OCI-LY1 (cell line): ENCODE measurements at regions not wholly inside any gene's neighbourhood (a gene's known extent, or its start where the extent isn't known, plus 50 kb on each side); places are given as distances from the start of the nearest gene placed in this dataset.

Source experiments
- H2AFZ ChIP-seq: fragments of 200-600 bp; sonication (generic), shearing (Covaris generic); 2 replicates; pipeline ENCODE4 v1.6.0; 2014; ENCODE audit warnings: antibody characterized with exemption, mild to moderate bottlenecking, low read length
- H3F3A ChIP-seq: fragments of 200-600 bp; sonication (generic), shearing (Covaris generic); 2 replicates; pipeline ENCODE4 v1.6.0; 2014; ENCODE audit warnings: mild to moderate bottlenecking, antibody characterized with exemption, low read length, moderate library complexity; ENCODE audit not compliant: insufficient read depth
- H3K27ac ChIP-seq: fragments of 200-600 bp; sonication (generic); 2 replicates; pipeline ENCODE4 v1.5.1; 2014; ENCODE audit warnings: low read length, mixed run types, mild to moderate bottlenecking, low read depth; ENCODE audit not compliant: poor library complexity, severe bottlenecking
- H3K27me3 ChIP-seq: fragments of 200-600 bp; sonication (generic); 2 replicates; pipeline ENCODE4 v1.6.0; 2014; ENCODE audit warnings: antibody characterized with exemption, mild to moderate bottlenecking, low read length, moderate library complexity; ENCODE audit not compliant: insufficient read depth
- H3K36me3 ChIP-seq: fragments of 200-600 bp; sonication (generic); 2 replicates; pipeline ENCODE4 v1.6.1; 2014; ENCODE audit warnings: mild to moderate bottlenecking, antibody characterized with exemption, low read length, moderate library complexity, mixed read lengths; ENCODE audit not compliant: insufficient read depth
- H3K4me1 ChIP-seq: fragments of 200-600 bp; sonication (generic); 2 replicates; pipeline ENCODE4 v1.5.1; 2014; ENCODE audit warnings: mild to moderate bottlenecking, low read length, moderate library complexity; ENCODE audit not compliant: insufficient read depth, severe bottlenecking
- H3K4me2 ChIP-seq: fragments of 200-600 bp; sonication (generic), shearing (Covaris generic); 2 replicates; pipeline ENCODE4 v1.6.1; 2014; ENCODE audit warnings: low read length
- H3K4me3 ChIP-seq: fragments of 200-600 bp; sonication (generic); 2 replicates; pipeline ENCODE4 v1.5.1; 2014; ENCODE audit warnings: low read length, low read depth, mild to moderate bottlenecking, mixed read lengths; ENCODE audit not compliant: poor library complexity, severe bottlenecking
- H3K79me2 ChIP-seq: fragments of 200-600 bp; shearing (Covaris generic); 2 replicates; pipeline ENCODE4 v1.6.1; 2016; ENCODE audit warnings: mixed run types, low read length, mixed read lengths; ENCODE audit not compliant: insufficient read depth
- H3K9ac ChIP-seq: fragments of 200-600 bp; sonication (generic), shearing (Covaris generic); 2 replicates; pipeline ENCODE4 v1.6.1; 2014; ENCODE audit warnings: mild to moderate bottlenecking, low read length, mixed read lengths
- H3K9me2 ChIP-seq: fragments of 200-600 bp; sonication (generic), shearing (Covaris generic); 2 replicates; pipeline ENCODE4 v1.6.1; 2014; ENCODE audit warnings: low read depth, mild to moderate bottlenecking, low read length, mixed read lengths
- H3K9me3 ChIP-seq: fragments of 200-600 bp; shearing (Covaris generic); 2 replicates; pipeline ENCODE4 v1.6.1; 2014; ENCODE audit warnings: low read length, mixed read lengths
- H4K20me1 ChIP-seq: fragments of 200-600 bp; sonication (generic), shearing (Covaris generic); 2 replicates; pipeline ENCODE4 v1.6.0; 2016; ENCODE audit warnings: mild to moderate bottlenecking, low read length; ENCODE audit not compliant: insufficient read depth
- CTCF ChIP-seq: fragments of 200-600 bp; sonication (generic), shearing (Covaris generic); IDR thresholded peaks from 2 replicates; pipeline ENCODE4 v1.5.1; 2017; ENCODE audit warnings: mild to moderate bottlenecking, antibody characterized with exemption, low read length, moderate library complexity, mixed read lengths
- EZH2 ChIP-seq: fragments of 200-600 bp; sonication (generic), shearing (Covaris generic); IDR thresholded peaks from 2 replicates; pipeline ENCODE4 v1.8.0; 2017; ENCODE audit warnings: borderline replicate concordance, mixed run types, mild to moderate bottlenecking, antibody characterized with exemption, low read length, moderate library complexity, mixed read lengths

GRCh38 chr4:18192901-18193300 is 171.3 kb upstream of the LCORL start:
- H3K27me3 ChIP-seq = no peaks in the 10 kb centered on the region
- H3F3A ChIP-seq = no peaks in the 10 kb centered on the region
- H3K9me3 ChIP-seq = no peaks in the 10 kb centered on the region
- TF ChIP-seq CTCF (no peak), EZH2 (no peak)
- H3K4me3 ChIP-seq = no peak overlapping the region
- no peak overlapping the region for H3K27ac ChIP-seq
- no peak overlapping the region for H2AFZ ChIP-seq
- no peaks in the 10 kb centered on the region for H3K9me2 ChIP-seq
- H3K4me1 ChIP-seq = no peaks in the 10 kb centered on the region
- H3K36me3 ChIP-seq = no peaks in the 10 kb centered on the region
- no peak overlapping the region for H3K9ac ChIP-seq
- no peaks in the 10 kb centered on the region for H4K20me1 ChIP-seq
- no peak overlapping the region for H3K4me2 ChIP-seq
- no peaks in the 10 kb centered on the region for H3K79me2 ChIP-seq

GRCh38 chr4:18185491-18185890 is 163.9 kb upstream of the LCORL start:
- Histone ChIP-seq H3K9me3 (no peaks in the 10 kb centered on the region), H3K4me2 (no peak overlapping the region), H3K27ac (no peak overlapping the region), H3F3A (no peaks in the 10 kb centered on the region), H3K36me3 (no peaks in the 10 kb centered on the region), H4K20me1 (no peaks in the 10 kb centered on the region), H3K27me3 (no peaks in the 10 kb centered on the region), H2AFZ (no peak overlapping the region), H3K9me2 (no peaks in the 10 kb centered on the region), H3K4me3 (no peak overlapping the region), H3K4me1 (no peaks in the 10 kb centered on the region), H3K9ac (no peak overlapping the region), H3K79me2 (no peaks in the 10 kb centered on the region)
- no peak for TF ChIP-seq EZH2
- no peak for TF ChIP-seq CTCF

GRCh38 chr4:18180892-18181291 is 159.3 kb upstream of the LCORL start:
- Histone ChIP-seq H3K4me2 (no peak overlapping the region), H3K36me3 (no peaks in the 10 kb centered on the region), H3K4me3 (no peak overlapping the region), H3K9ac (no peak overlapping the region), H3K9me2 (no peaks in the 10 kb centered on the region), H2AFZ (no peak overlapping the region), H3K27me3 (no peaks in the 10 kb centered on the region), H3K79me2 (no peaks in the 10 kb centered on the region), H3K27ac (no peak overlapping the region), H3K4me1 (no peaks in the 10 kb centered on the region), H4K20me1 (no peaks in the 10 kb centered on the region), H3K9me3 (no peaks in the 10 kb centered on the region), H3F3A (no peaks in the 10 kb centered on the region)
- TF ChIP-seq EZH2 (no peak), CTCF (no peak)
